ENCODE measurements at regions not wholly inside any gene's neighbourhood (a gene's known extent, or its start where the extent isn't known, plus 50 kb on each side); places are given as distances from the start of the nearest gene placed in this dataset.

- TF ChIP-seq SP7 (tag by site-specific recombination; IDR thresholded peaks at IDR 0.05) (0 out of 2 replicates have a peak, but pooled peaks have one; percentile 20), ZNF24 (tag by site-specific recombination; IDR thresholded peaks at IDR 0.05) (0 out of 2 replicates have a peak, but pooled peaks have one; percentile 31), PRDM6 (tag by site-specific recombination; IDR thresholded peaks at IDR 0.05) (no peak), SCRT2 (tag by site-specific recombination; IDR thresholded peaks at IDR 0.05) (peak; percentile 39; the same call in 1 of the 2 replicates), ZNF311 (tag by site-specific recombination; IDR thresholded peaks at IDR 0.05; ENCODE audit: borderline replicate concordance) (no peak), RBAK (tag by site-specific recombination; IDR thresholded peaks at IDR 0.05) (no peak)
- TF ChIP-seq, protein P1, sequence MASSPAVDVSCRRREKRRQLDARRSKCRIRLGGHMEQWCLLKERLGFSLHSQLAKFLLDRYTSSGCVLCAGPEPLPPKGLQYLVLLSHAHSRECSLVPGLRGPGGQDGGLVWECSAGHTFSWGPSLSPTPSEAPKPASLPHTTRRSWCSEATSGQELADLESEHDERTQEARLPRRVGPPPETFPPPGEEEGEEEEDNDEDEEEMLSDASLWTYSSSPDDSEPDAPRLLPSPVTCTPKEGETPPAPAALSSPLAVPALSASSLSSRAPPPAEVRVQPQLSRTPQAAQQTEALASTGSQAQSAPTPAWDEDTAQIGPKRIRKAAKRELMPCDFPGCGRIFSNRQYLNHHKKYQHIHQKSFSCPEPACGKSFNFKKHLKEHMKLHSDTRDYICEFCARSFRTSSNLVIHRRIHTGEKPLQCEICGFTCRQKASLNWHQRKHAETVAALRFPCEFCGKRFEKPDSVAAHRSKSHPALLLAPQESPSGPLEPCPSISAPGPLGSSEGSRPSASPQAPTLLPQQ (tag by site-specific recombination; IDR thresholded peaks at IDR 0.05) = peak; percentile 56; the same call in 1 of the 2 replicates
- TF ChIP-seq, protein P2, sequence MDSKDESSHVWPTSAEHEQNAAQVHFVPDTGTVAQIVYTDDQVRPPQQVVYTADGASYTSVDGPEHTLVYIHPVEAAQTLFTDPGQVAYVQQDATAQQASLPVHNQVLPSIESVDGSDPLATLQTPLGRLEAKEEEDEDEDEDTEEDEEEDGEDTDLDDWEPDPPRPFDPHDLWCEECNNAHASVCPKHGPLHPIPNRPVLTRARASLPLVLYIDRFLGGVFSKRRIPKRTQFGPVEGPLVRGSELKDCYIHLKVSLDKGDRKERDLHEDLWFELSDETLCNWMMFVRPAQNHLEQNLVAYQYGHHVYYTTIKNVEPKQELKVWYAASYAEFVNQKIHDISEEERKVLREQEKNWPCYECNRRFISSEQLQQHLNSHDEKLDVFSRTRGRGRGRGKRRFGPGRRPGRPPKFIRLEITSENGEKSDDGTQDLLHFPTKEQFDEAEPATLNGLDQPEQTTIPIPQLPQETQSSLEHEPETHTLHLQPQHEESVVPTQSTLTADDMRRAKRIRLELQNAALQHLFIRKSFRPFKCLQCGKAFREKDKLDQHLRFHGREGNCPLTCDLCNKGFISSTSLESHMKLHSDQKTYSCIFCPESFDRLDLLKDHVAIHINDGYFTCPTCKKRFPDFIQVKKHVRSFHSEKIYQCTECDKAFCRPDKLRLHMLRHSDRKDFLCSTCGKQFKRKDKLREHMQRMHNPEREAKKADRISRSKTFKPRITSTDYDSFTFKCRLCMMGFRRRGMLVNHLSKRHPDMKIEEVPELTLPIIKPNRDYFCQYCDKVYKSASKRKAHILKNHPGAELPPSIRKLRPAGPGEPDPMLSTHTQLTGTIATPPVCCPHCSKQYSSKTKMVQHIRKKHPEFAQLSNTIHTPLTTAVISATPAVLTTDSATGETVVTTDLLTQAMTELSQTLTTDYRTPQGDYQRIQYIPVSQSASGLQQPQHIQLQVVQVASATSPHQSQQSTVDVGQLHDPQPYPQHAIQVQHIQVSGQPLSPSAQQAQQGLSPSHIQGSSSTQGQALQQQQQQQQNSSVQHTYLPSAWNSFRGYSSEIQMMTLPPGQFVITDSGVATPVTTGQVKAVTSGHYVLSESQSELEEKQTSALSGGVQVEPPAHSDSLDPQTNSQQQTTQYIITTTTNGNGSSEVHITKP (tag by site-specific recombination; IDR thresholded peaks at IDR 0.05) = peak; percentile 72
- TF ChIP-seq, protein P3, sequence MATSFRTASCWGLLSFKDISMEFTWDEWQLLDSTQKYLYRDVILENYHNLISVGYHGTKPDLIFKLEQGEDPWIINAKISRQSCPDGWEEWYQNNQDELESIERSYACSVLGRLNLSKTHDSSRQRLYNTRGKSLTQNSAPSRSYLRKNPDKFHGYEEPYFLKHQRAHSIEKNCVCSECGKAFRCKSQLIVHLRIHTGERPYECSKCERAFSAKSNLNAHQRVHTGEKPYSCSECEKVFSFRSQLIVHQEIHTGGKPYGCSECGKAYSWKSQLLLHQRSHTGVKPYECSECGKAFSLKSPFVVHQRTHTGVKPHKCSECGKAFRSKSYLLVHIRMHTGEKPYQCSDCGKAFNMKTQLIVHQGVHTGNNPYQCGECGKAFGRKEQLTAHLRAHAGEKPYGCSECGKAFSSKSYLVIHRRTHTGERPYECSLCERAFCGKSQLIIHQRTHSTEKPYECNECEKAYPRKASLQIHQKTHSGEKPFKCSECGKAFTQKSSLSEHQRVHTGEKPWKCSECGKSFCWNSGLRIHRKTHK (tag by site-specific recombination; IDR thresholded peaks at IDR 0.05) = no peak
- TF ChIP-seq, protein P4, sequence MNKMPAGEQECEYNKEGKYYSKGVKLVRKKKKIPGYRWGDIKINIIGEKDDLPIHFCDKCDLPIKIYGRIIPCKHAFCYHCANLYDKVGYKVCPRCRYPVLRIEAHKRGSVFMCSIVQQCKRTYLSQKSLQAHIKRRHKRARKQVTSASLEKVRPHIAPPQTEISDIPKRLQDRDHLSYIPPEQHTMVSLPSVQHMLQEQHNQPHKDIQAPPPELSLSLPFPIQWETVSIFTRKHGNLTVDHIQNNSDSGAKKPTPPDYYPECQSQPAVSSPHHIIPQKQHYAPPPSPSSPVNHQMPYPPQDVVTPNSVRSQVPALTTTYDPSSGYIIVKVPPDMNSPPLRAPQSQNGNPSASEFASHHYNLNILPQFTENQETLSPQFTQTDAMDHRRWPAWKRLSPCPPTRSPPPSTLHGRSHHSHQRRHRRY (tag by site-specific recombination; IDR thresholded peaks at IDR 0.05) = no peak
Observed at GRCh38 chr6:121664158-121664557, 228.7 kb downstream of the GJA1 start (continued).

GRCh38 chr6:121666814-121667213 is 231.4 kb downstream of the GJA1 start:
- ChIA-PET POLR2A (no interaction called here), CTCF (interaction anchor here (0.6 to 0.7 kb wide), 3 partner anchors 24 to 269 kb away, joined by 3 read pairs; no protein-coding TSS in a partner anchor)
- no peak overlapping the region for H3K27ac ChIP-seq (ENCODE audit: extremely low read depth, low read depth, low read length)
- H3K9me3 ChIP-seq (ENCODE audit: control insufficient read depth, insufficient read depth, low read depth, low read length) = no peaks in the 10 kb centered on the region
- H3K4me3 ChIP-seq (ENCODE audit: low read depth, low read length) = no peak overlapping the region
- H3K36me3 ChIP-seq (ENCODE audit: control insufficient read depth in 2 of 2, insufficient read depth in 1 of 2, low read length in 2 of 2) = no peaks in the 10 kb centered on the region
- H3K4me1 ChIP-seq (ENCODE audit: control insufficient read depth, insufficient read depth, low read length) = no peaks in the 10 kb centered on the region
- TF ChIP-seq ZNF488 (tag by site-specific recombination; IDR thresholded peaks at IDR 0.05) (peak; percentile 52; the same call in 1 of the 2 replicates), ZNF660 (tag by site-specific recombination; IDR thresholded peaks at IDR 0.05) (peak; percentile 93), ZSCAN30 (tag by site-specific recombination; IDR thresholded peaks at IDR 0.05) (0 out of 2 replicates have a peak, but pooled peaks have one; percentile 33), ZNF138 (tag by site-specific recombination; IDR thresholded peaks at IDR 0.05; ENCODE audit: borderline replicate concordance) (no peak), ZNF366 (tag by site-specific recombination; conservative IDR thresholded peaks at IDR 0.05) (peak; percentile 53; the same call in 1 of the 2 replicates), MYNN (tag by site-specific recombination; IDR thresholded peaks at IDR 0.05; ENCODE audit: borderline replicate concordance) (peak; percentile 89), WT1 (tag by site-specific recombination; IDR thresholded peaks at IDR 0.05) (no peak), ZNF37A (tag by site-specific recombination; IDR thresholded peaks at IDR 0.05) (no peak)
- TF ChIP-seq, protein P5, sequence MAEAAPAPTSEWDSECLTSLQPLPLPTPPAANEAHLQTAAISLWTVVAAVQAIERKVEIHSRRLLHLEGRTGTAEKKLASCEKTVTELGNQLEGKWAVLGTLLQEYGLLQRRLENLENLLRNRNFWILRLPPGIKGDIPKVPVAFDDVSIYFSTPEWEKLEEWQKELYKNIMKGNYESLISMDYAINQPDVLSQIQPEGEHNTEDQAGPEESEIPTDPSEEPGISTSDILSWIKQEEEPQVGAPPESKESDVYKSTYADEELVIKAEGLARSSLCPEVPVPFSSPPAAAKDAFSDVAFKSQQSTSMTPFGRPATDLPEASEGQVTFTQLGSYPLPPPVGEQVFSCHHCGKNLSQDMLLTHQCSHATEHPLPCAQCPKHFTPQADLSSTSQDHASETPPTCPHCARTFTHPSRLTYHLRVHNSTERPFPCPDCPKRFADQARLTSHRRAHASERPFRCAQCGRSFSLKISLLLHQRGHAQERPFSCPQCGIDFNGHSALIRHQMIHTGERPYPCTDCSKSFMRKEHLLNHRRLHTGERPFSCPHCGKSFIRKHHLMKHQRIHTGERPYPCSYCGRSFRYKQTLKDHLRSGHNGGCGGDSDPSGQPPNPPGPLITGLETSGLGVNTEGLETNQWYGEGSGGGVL (tag by site-specific recombination; IDR thresholded peaks at IDR 0.05) = peak; percentile 46
- TF ChIP-seq, protein P6, sequence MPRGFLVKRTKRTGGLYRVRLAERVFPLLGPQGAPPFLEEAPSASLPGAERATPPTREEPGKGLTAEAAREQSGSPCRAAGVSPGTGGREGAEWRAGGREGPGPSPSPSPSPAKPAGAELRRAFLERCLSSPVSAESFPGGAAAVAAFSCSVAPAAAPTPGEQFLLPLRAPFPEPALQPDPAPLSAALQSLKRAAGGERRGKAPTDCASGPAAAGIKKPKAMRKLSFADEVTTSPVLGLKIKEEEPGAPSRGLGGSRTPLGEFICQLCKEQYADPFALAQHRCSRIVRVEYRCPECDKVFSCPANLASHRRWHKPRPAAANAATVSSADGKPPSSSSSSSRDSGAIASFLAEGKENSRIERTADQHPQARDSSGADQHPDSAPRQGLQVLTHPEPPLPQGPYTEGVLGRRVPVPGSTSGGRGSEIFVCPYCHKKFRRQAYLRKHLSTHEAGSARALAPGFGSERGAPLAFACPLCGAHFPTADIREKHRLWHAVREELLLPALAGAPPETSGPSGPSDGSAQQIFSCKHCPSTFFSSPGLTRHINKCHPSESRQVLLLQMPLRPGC (tag by site-specific recombination; IDR thresholded peaks at IDR 0.05) = peak; percentile 87
